H9 (cell line): ENCODE measurements at regions not wholly inside any gene's neighbourhood (a gene's known extent, or its start where the extent isn't known, plus 50 kb on each side); places are given as distances from the start of the nearest gene placed in this dataset.

Source experiments
- DNase-seq: peaks from one replicate; pipeline ENCODE4 v3.0.0-alpha.2; 2017
- H2AFZ ChIP-seq: one replicate; pipeline ENCODE4 v1.6.1; 2013; ENCODE audit warnings: mild to moderate bottlenecking, low read length, control low read depth, moderate library complexity
- H2AK5ac ChIP-seq: 2 replicates; pipeline ENCODE4 v1.6.1; 2013; ENCODE audit warnings: low read length, control low read depth, mixed read lengths; ENCODE audit not compliant: insufficient read length
- H2BK120ac ChIP-seq: one replicate; pipeline ENCODE4 v1.6.1; 2013; ENCODE audit warnings: low read depth, mild to moderate bottlenecking, low read length, control low read depth, inconsistent platforms; ENCODE audit not compliant: poor library complexity, severe bottlenecking
- H2BK12ac ChIP-seq: 2 replicates; pipeline ENCODE4 v1.6.1; 2013; ENCODE audit warnings: low read length, control low read depth, mixed read lengths, low read depth; ENCODE audit not compliant: insufficient read length
- H2BK15ac ChIP-seq: 2 replicates; pipeline ENCODE4 v1.6.1; 2013; ENCODE audit warnings: low read depth, low read length, control low read depth
- H2BK20ac ChIP-seq: one replicate; pipeline ENCODE4 v1.6.1; 2013; ENCODE audit warnings: low read depth, mild to moderate bottlenecking, low read length, control low read depth, inconsistent platforms; ENCODE audit not compliant: poor library complexity, severe bottlenecking
- H2BK5ac ChIP-seq: 2 replicates; pipeline ENCODE4 v1.6.1; 2013; ENCODE audit warnings: low read length, control low read depth, mixed read lengths; ENCODE audit not compliant: insufficient read length
- H3K14ac ChIP-seq: 2 replicates; pipeline ENCODE4 v1.6.1; 2013; ENCODE audit warnings: low read length, control low read depth; ENCODE audit not compliant: insufficient read depth
- H3K18ac ChIP-seq: 2 replicates; pipeline ENCODE4 v1.6.1; 2013; ENCODE audit warnings: low read depth, mild to moderate bottlenecking, mixed read lengths, low read length, control low read depth; ENCODE audit not compliant: insufficient read length
- H3K23ac ChIP-seq: 2 replicates; pipeline ENCODE4 v1.6.1; 2013; ENCODE audit warnings: low read length, control low read depth, mixed read lengths, low read depth; ENCODE audit not compliant: insufficient read length
- H3K23me2 ChIP-seq: 2 replicates; pipeline ENCODE4 v1.6.1; 2013; ENCODE audit warnings: low read depth, mild to moderate bottlenecking, mixed read lengths, low read length, control low read depth; ENCODE audit not compliant: insufficient read length, poor library complexity, severe bottlenecking
- H3K27ac ChIP-seq: 2 replicates; pipeline ENCODE4 v1.5.1; 2013; ENCODE audit warnings: low read length, control low read depth, mixed read lengths, low read depth; ENCODE audit not compliant: insufficient read length
- H3K27me3 ChIP-seq: 2 replicates; pipeline ENCODE4 v1.6.1; 2013; ENCODE audit warnings: low read length, control low read depth, inconsistent platforms; ENCODE audit not compliant: insufficient read depth
- H3K4ac ChIP-seq: 2 replicates; pipeline ENCODE4 v1.6.1; 2013; ENCODE audit warnings: low read depth, mild to moderate bottlenecking, control low read depth, inconsistent platforms, low read length, moderate library complexity
- H3K4me1 ChIP-seq: 2 replicates; pipeline ENCODE4 v1.6.1; 2013; ENCODE audit warnings: low read length, control low read depth, inconsistent platforms; ENCODE audit not compliant: insufficient read depth
- H3K4me2 ChIP-seq: 2 replicates; pipeline ENCODE4 v1.6.1; 2013; ENCODE audit warnings: low read length, control low read depth, mixed read lengths; ENCODE audit not compliant: insufficient read length, insufficient read depth
- H3K56ac ChIP-seq: 2 replicates; pipeline ENCODE4 v1.6.1; 2013; ENCODE audit warnings: low read depth, mild to moderate bottlenecking, mixed read lengths, low read length, control low read depth; ENCODE audit not compliant: insufficient read length
- H3K79me1 ChIP-seq: 2 replicates; pipeline ENCODE4 v1.6.1; 2013; ENCODE audit warnings: low read depth, mild to moderate bottlenecking, moderate library complexity, low read length, control low read depth, inconsistent platforms; ENCODE audit not compliant: insufficient read depth, poor library complexity, severe bottlenecking
- H3K79me2 ChIP-seq: 2 replicates; pipeline ENCODE4 v1.6.1; 2013; ENCODE audit warnings: low read length, control low read depth, inconsistent platforms; ENCODE audit not compliant: insufficient read depth
- H3K9ac ChIP-seq: 2 replicates; pipeline ENCODE4 v1.6.1; 2013; ENCODE audit warnings: low read length, control low read depth, mixed read lengths; ENCODE audit not compliant: insufficient read length; ENCODE audit errors: extremely low read depth
- H3K9me3 ChIP-seq: one replicate; pipeline ENCODE4 v1.6.1; 2013; ENCODE audit warnings: low read depth, low read length, inconsistent platforms; ENCODE audit not compliant: control insufficient read depth
- H3T11ph ChIP-seq: one replicate; pipeline ENCODE4 v1.6.1; 2013; ENCODE audit warnings: mild to moderate bottlenecking, low read length, control low read depth, inconsistent platforms
- H4K20me1 ChIP-seq: one replicate; pipeline ENCODE4 v1.6.1; 2013; ENCODE audit not compliant: control insufficient read depth, insufficient read length, insufficient read depth
- H4K5ac ChIP-seq: 2 replicates; pipeline ENCODE4 v1.6.1; 2013; ENCODE audit warnings: low read depth, mild to moderate bottlenecking, mixed read lengths, low read length, control low read depth; ENCODE audit not compliant: insufficient read length
- H4K8ac ChIP-seq: replicated peaks from 2 replicates; pipeline ENCODE4 v1.6.1; 2013; ENCODE audit warnings: low read length, control low read depth, mixed read lengths, low read depth; ENCODE audit not compliant: insufficient read length
- H4K91ac ChIP-seq: 2 replicates; pipeline ENCODE4 v1.6.1; 2013; ENCODE audit warnings: low read depth, mild to moderate bottlenecking, moderate library complexity, mixed read lengths, low read length, control low read depth; ENCODE audit not compliant: insufficient read length
- H3K27ac Mint-ChIP-seq, 3 experiments: 2 replicates in 2 of 3; 3 replicates in 1 of 3; pipeline ENCODE4 v1.8.0; 2020 to 2021; ENCODE audit warnings: mixed read lengths in 3 of 3, mild to moderate bottlenecking in 1 of 3, moderate library complexity in 1 of 3
- H3K27me3 Mint-ChIP-seq: 2 replicates; pipeline ENCODE4 v1.8.0; 2021; ENCODE audit warnings: low read depth, mild to moderate bottlenecking, moderate library complexity, mixed read lengths
- H3K36me3 Mint-ChIP-seq, 3 experiments: 2 replicates in 2 of 3; 3 replicates in 1 of 3; pipeline ENCODE4 v1.8.0; 2020 to 2021; ENCODE audit warnings: low read depth in 3 of 3, mixed read lengths in 3 of 3; ENCODE audit not compliant: insufficient read depth in 1 of 3
- H3K4me1 Mint-ChIP-seq, 2 experiments: 2 replicates each; pipeline ENCODE4 v1.8.0; 2020; ENCODE audit warnings: mixed read lengths in 2 of 2
- H3K4me3 Mint-ChIP-seq, 2 experiments: 2 replicates in 1 of 2; 3 replicates in 1 of 2; pipeline ENCODE4 v1.8.0; 2020 to 2021; ENCODE audit warnings: mild to moderate bottlenecking in 2 of 2, mixed read lengths in 2 of 2, moderate library complexity in 1 of 2
- H3K9me3 Mint-ChIP-seq, 2 experiments: 2 replicates in 1 of 2; 3 replicates in 1 of 2; pipeline ENCODE4 v1.8.0; 2020; ENCODE audit warnings: mild to moderate bottlenecking in 2 of 2, mixed read lengths in 2 of 2, moderate library complexity in 1 of 2
- CTCF ChIP-seq: fragments of 200-600 bp; sonication (generic); conservative IDR thresholded peaks from 3 replicates; pipeline ENCODE4 v1.8.0; 2021; ENCODE audit warnings: antibody characterized with exemption, mild to moderate bottlenecking
- WGBS: extraction: QIAGEN DNeasy Blood & Tissue Kit; methylation state at CpG from one replicate; pipeline ENCODE4 v1.1.7; 2013; ENCODE audit warnings: missing lambda C conversion rate, low lambda C conversion rate, mixed read lengths; ENCODE audit not compliant: insufficient read length; ENCODE audit errors: extremely low coverage; 5-methylcytosine and 5-hydroxymethylcytosine counted together

- H3K23me2 ChIP-seq, result no peaks in the 10 kb centered on the region
- H3K14ac ChIP-seq, result no peak overlapping the region
- no peak for TF ChIP-seq CTCF
- no peak overlapping the region for H3K27ac ChIP-seq
- peaks cover 11 to 12% of the 10 kb centered on the region in 2 experiments for H3K9me3 Mint-ChIP-seq
- no peak overlapping the region for H3K27ac Mint-ChIP-seq
- no peak for DNase-seq
- H2AK5ac ChIP-seq, result no peak overlapping the region
- no peak overlapping the region for H2BK20ac ChIP-seq
- H3K27me3 ChIP-seq, result no peaks in the 10 kb centered on the region
- WGBS, result no CpG with 5 or more reads among the region's 6 CpGs
- no peak overlapping the region for H2BK15ac ChIP-seq
- no peaks in the 10 kb centered on the region for H4K20me1 ChIP-seq
- no peak overlapping the region for H3K23ac ChIP-seq
- H3K4me2 ChIP-seq, result no peak overlapping the region
- H4K5ac ChIP-seq, result no peak overlapping the region
- H4K91ac ChIP-seq, result no peak overlapping the region
- H3K4me3 Mint-ChIP-seq, result no peak overlapping the region
- 0 out of 4 replicates have a peak, but pooled peaks cover 0 to 3% of the 10 kb centered on the region in 2 experiments for H3K4me1 Mint-ChIP-seq
- H2BK5ac ChIP-seq, result no peak overlapping the region
- no peak overlapping the region for H4K8ac ChIP-seq
- no peaks in the 10 kb centered on the region for H3K27me3 Mint-ChIP-seq
- no peak overlapping the region for H3K4ac ChIP-seq
- H2AFZ ChIP-seq, result no peak overlapping the region
- no peaks in the 10 kb centered on the region for H3K79me2 ChIP-seq
- no peaks in the 10 kb centered on the region for H3K4me1 ChIP-seq
- H3K56ac ChIP-seq, result no peak overlapping the region
- peaks cover 2 to 15% (median 7%) of the 10 kb centered on the region in 3 experiments; a peak in 6 of 7 replicates for H3K36me3 Mint-ChIP-seq
- no peaks in the 10 kb centered on the region for H3K79me1 ChIP-seq
- no peak overlapping the region for H2BK12ac ChIP-seq
- H2BK120ac ChIP-seq, result no peak overlapping the region
- H3K9me3 ChIP-seq, result no peaks in the 10 kb centered on the region
- no peak overlapping the region for H3T11ph ChIP-seq
- no peak overlapping the region for H3K18ac ChIP-seq
- H3K9ac ChIP-seq, result no peak overlapping the region
Observed at GRCh38 chr4:123667496-123667895, 270.9 kb downstream of the SPRY1 start.
